ENCODE measurements at regions not wholly inside any gene's neighbourhood (a gene's known extent, or its start where the extent isn't known, plus 50 kb on each side); places are given as distances from the start of the nearest gene placed in this dataset.

DNA sequence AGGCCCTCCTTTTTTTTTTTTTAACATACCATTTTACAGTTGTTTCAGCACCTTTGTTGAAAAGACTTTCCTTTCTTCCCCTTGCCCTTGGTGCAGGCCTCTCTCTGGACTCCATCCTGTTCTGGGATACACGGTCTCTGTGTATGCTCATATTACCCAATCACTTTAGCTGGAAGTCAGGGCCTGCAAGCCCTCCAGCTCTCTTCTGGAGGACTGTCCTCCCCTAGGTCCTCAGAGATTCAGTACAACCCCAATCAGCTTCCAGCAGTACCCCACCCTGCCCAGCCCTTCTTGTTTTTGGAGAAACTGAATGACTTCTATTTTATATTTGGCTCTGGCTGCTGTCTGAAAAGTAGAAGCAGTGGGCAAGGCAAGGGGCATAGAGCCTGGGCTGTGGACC lies 270.8 kb downstream of the KLF13 start:
- TF ChIP-seq POLR2A (IDR thresholded peaks at IDR 0.05), result no peak
- TF ChIP-seq, protein P1, sequence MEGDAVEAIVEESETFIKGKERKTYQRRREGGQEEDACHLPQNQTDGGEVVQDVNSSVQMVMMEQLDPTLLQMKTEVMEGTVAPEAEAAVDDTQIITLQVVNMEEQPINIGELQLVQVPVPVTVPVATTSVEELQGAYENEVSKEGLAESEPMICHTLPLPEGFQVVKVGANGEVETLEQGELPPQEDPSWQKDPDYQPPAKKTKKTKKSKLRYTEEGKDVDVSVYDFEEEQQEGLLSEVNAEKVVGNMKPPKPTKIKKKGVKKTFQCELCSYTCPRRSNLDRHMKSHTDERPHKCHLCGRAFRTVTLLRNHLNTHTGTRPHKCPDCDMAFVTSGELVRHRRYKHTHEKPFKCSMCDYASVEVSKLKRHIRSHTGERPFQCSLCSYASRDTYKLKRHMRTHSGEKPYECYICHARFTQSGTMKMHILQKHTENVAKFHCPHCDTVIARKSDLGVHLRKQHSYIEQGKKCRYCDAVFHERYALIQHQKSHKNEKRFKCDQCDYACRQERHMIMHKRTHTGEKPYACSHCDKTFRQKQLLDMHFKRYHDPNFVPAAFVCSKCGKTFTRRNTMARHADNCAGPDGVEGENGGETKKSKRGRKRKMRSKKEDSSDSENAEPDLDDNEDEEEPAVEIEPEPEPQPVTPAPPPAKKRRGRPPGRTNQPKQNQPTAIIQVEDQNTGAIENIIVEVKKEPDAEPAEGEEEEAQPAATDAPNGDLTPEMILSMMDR (IDR thresholded peaks at IDR 0.05), result no peak

Data from thyroid gland (tissue), 4 donors.